OCI-LY7 (cell line): ENCODE measurements at regions not wholly inside any gene's neighbourhood (a gene's known extent, or its start where the extent isn't known, plus 50 kb on each side); places are given as distances from the start of the nearest gene placed in this dataset.

Experiments
- BruUV-seq: library from RNA; stranded (reverse); fragments of 400-500 nt; replicated peaks from 2 replicates; lab custom pipeline; 2021; lab: Mats Ljungman, UMichigan
- CTCF ChIA-PET: fragments of 300-600 bp; sonication (Branson Sonifier 250); formaldehyde crosslinking; loops from one replicate; lab custom pipeline; 2022; ENCODE audit warnings: antibody characterized with exemption; ENCODE audit not compliant: unreplicated experiment; lab: Charles Lee
- POLR2A ChIA-PET: fragments of 300-600 bp; sonication (Branson Sonifier 250); formaldehyde crosslinking; loops from one replicate; lab custom pipeline; 2022; ENCODE audit warnings: antibody characterized with exemption; lab: Charles Lee
- DNase-seq: peaks from one replicate; pipeline ENCODE4 v3.0.0-alpha.2; 2015; ENCODE audit warnings: low spot score
- H2AFZ ChIP-seq: fragments of 200-600 bp; sonication (generic), shearing (Covaris generic); 2 replicates; pipeline ENCODE4 v1.6.1; 2014; ENCODE audit warnings: mild to moderate bottlenecking, antibody characterized with exemption, low read length, moderate library complexity
- H3K27ac ChIP-seq: fragments of 200-600 bp; sonication (generic); 2 replicates; pipeline ENCODE4 v1.5.1; 2014; ENCODE audit warnings: mixed run types, low read depth, mild to moderate bottlenecking, moderate library complexity, low read length, inconsistent platforms; ENCODE audit not compliant: poor library complexity, severe bottlenecking
- H3K36me3 ChIP-seq: fragments of 200-600 bp; sonication (generic); 2 replicates; pipeline ENCODE4 v1.6.1; 2014; ENCODE audit warnings: mild to moderate bottlenecking, antibody characterized with exemption, low read length, moderate library complexity, mixed read lengths; ENCODE audit not compliant: insufficient read depth
- H3K4me1 ChIP-seq: fragments of 200-600 bp; sonication (generic); 2 replicates; pipeline ENCODE4 v1.5.1; 2014; ENCODE audit warnings: mild to moderate bottlenecking, low read length; ENCODE audit not compliant: insufficient read depth, poor library complexity, severe bottlenecking
- H3K4me2 ChIP-seq: fragments of 200-600 bp; sonication (generic); 2 replicates; pipeline ENCODE4 v1.6.1; 2014; ENCODE audit warnings: mild to moderate bottlenecking, low read length
- H3K4me3 ChIP-seq: fragments of 200-600 bp; sonication (generic); 2 replicates; pipeline ENCODE4 v1.5.1; 2014; ENCODE audit warnings: mild to moderate bottlenecking, low read depth, low read length; ENCODE audit not compliant: poor library complexity, severe bottlenecking
- H3K79me2 ChIP-seq: fragments of 200-600 bp; sonication (generic); 2 replicates; pipeline ENCODE4 v1.6.1; 2016; ENCODE audit warnings: low read depth, mild to moderate bottlenecking, low read length, moderate library complexity, mixed read lengths; ENCODE audit not compliant: insufficient read depth
- H3K9me2 ChIP-seq: fragments of 200-600 bp; sonication (generic); 2 replicates; pipeline ENCODE4 v1.6.1; 2016; ENCODE audit warnings: mild to moderate bottlenecking, low read length, mixed read lengths; ENCODE audit not compliant: insufficient read depth
- H3K9me3 ChIP-seq: fragments of 200-600 bp; sonication (generic); 2 replicates; pipeline ENCODE4 v1.6.1; 2014; ENCODE audit warnings: mild to moderate bottlenecking, mixed run types, low read length, mixed read lengths
- H4K20me1 ChIP-seq: fragments of 200-600 bp; sonication (generic); 2 replicates; pipeline ENCODE4 v1.6.1; 2014; ENCODE audit warnings: mild to moderate bottlenecking, antibody characterized with exemption, low read length, moderate library complexity, mixed read lengths; ENCODE audit not compliant: insufficient read depth
- EZH2phosphoT487 ChIP-seq: fragments of 200-600 bp; sonication (generic); IDR thresholded peaks from 2 replicates; pipeline ENCODE4 v1.6.1; 2018; ENCODE audit warnings: low read depth, borderline replicate concordance, mild to moderate bottlenecking, mixed run types, antibody characterized with exemption, low read length, moderate library complexity, mixed read lengths
- intact Hi-C: fragments of 100-400 bp; cut with micrococcal nuclease; formaldehyde crosslinking; loops from one replicate; pipeline ENCODE4 v1.10.0; 2022; ENCODE audit not compliant: unreplicated experiment
- TF ChIP-seq, protein P1 (sequence below): fragments of 200-600 bp; sonication (generic); conservative IDR thresholded peaks from 2 replicates; pipeline ENCODE4 v1.5.1; 2014; ENCODE audit warnings: mild to moderate bottlenecking, antibody characterized with exemption, low read length, moderate library complexity, mixed read lengths

DNA sequence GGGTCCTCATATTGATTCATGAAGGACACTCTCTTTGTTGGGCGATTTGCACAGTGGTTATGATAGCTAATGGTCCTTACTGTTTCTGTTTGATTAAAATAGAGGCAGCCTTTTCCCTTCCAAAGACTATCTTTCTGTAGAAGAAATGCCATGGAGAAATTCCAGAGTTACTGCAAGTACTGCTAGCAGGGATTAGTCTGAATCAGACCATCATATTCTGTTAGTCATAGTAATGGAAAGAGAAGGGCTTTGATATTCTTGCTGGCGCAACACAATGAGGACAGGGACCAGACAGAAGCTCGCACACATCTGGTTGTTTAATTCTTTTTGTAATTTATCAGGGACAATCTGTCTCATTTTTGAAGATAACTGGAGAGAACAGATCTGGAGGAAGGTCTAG, 304.5 kb upstream of the FZD8 start:
- H3K4me3 ChIP-seq, result no peak overlapping the region
- H3K9me2 ChIP-seq, result no peaks in the 10 kb centered on the region
- ChIA-PET CTCF (no interaction called here), POLR2A (no interaction called here)
- no peak overlapping the region for H2AFZ ChIP-seq
- no peaks in the 10 kb centered on the region for H3K4me1 ChIP-seq
- H3K9me3 ChIP-seq, result no peaks in the 10 kb centered on the region
- no peak overlapping the region for H3K27ac ChIP-seq
- DNase-seq, result no peak
- no peaks in the 10 kb centered on the region for H3K79me2 ChIP-seq
- H3K36me3 ChIP-seq, result no peaks in the 10 kb centered on the region
- H3K4me2 ChIP-seq, result no peak overlapping the region
- TF ChIP-seq, protein P1, sequence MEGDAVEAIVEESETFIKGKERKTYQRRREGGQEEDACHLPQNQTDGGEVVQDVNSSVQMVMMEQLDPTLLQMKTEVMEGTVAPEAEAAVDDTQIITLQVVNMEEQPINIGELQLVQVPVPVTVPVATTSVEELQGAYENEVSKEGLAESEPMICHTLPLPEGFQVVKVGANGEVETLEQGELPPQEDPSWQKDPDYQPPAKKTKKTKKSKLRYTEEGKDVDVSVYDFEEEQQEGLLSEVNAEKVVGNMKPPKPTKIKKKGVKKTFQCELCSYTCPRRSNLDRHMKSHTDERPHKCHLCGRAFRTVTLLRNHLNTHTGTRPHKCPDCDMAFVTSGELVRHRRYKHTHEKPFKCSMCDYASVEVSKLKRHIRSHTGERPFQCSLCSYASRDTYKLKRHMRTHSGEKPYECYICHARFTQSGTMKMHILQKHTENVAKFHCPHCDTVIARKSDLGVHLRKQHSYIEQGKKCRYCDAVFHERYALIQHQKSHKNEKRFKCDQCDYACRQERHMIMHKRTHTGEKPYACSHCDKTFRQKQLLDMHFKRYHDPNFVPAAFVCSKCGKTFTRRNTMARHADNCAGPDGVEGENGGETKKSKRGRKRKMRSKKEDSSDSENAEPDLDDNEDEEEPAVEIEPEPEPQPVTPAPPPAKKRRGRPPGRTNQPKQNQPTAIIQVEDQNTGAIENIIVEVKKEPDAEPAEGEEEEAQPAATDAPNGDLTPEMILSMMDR, result no peak
- TF ChIP-seq EZH2phosphoT487, result no peak
- BruUV-seq, result no TSS peak
- no peaks in the 10 kb centered on the region for H4K20me1 ChIP-seq
- intact Hi-C loops, result no loop called here

- no TSS peak for BruUV-seq
- no peaks in the 10 kb centered on the region for H3K79me2 ChIP-seq
These were observed 300.0 kb upstream of the FZD8 start for GRCh38 chr10:35942057-35942456.

More at GRCh38 chr10:35942057-35942456, 300.0 kb upstream of the FZD8 start:
- H3K36me3 ChIP-seq, result no peaks in the 10 kb centered on the region
- ChIA-PET CTCF (no interaction called here), POLR2A (no interaction called here)
- H4K20me1 ChIP-seq, result no peaks in the 10 kb centered on the region
- no peak for TF ChIP-seq EZH2phosphoT487
- TF ChIP-seq, protein P1, result no peak
- no peaks in the 10 kb centered on the region for H3K4me1 ChIP-seq
- no peak overlapping the region for H2AFZ ChIP-seq
- DNase-seq, result no peak
- H3K27ac ChIP-seq, result no peak overlapping the region
- intact Hi-C loops, result no loop called here
- H3K4me2 ChIP-seq, result no peak overlapping the region
- no peaks in the 10 kb centered on the region for H3K9me2 ChIP-seq
- H3K4me3 ChIP-seq, result no peak overlapping the region
- no peaks in the 10 kb centered on the region for H3K9me3 ChIP-seq
